ENCODE measurements at regions not wholly inside any gene's neighbourhood (a gene's known extent, or its start where the extent isn't known, plus 50 kb on each side); places are given as distances from the start of the nearest gene placed in this dataset.

GRCh38 chrX:10904220-10904619 is 206.9 kb upstream of the HCCS start:
- TF ChIP-seq TAF1 (IDR thresholded peaks at IDR 0.05; ENCODE audit: borderline replicate concordance, low read depth, low read length) (no peak), POLR2AphosphoS5 (IDR thresholded peaks at IDR 0.05; ENCODE audit: low read depth, low read length) (no peak), POLR2A (IDR thresholded peaks at IDR 0.05; ENCODE audit: low read depth, low read length) (no peak)
- DNase-seq (ENCODE audit: insufficient read length), result no peak
- FAIRE-seq, result no peak

- DNase-seq (ENCODE audit: insufficient read length) (no peak), FAIRE-seq (no peak)
- TF ChIP-seq POLR2A (IDR thresholded peaks at IDR 0.05; ENCODE audit: low read depth, low read length), result no peak
- no peak for TF ChIP-seq POLR2AphosphoS5 (IDR thresholded peaks at IDR 0.05; ENCODE audit: low read depth, low read length)
- TF ChIP-seq TAF1 (IDR thresholded peaks at IDR 0.05; ENCODE audit: borderline replicate concordance, low read depth, low read length), result no peak
Observed at GRCh38 chrX:10906866-10907265, 204.3 kb upstream of the HCCS start.

- FAIRE-seq (no peak), DNase-seq (ENCODE audit: insufficient read length) (no peak)
- TF ChIP-seq POLR2A (IDR thresholded peaks at IDR 0.05; ENCODE audit: low read depth, low read length) (no peak), POLR2AphosphoS5 (IDR thresholded peaks at IDR 0.05; ENCODE audit: low read depth, low read length) (no peak), TAF1 (IDR thresholded peaks at IDR 0.05; ENCODE audit: borderline replicate concordance, low read depth, low read length) (no peak)
Observed at GRCh38 chrX:10922159-10922558, 189.0 kb upstream of the HCCS start.

GRCh38 chrX:10922835-10923234 is 188.3 kb upstream of the HCCS start:
- no peak for FAIRE-seq
- DNase-seq (ENCODE audit: insufficient read length), result no peak
- TF ChIP-seq POLR2AphosphoS5 (IDR thresholded peaks at IDR 0.05; ENCODE audit: low read depth, low read length) (no peak), POLR2A (IDR thresholded peaks at IDR 0.05; ENCODE audit: low read depth, low read length) (no peak), TAF1 (IDR thresholded peaks at IDR 0.05; ENCODE audit: borderline replicate concordance, low read depth, low read length) (no peak)

- no peak for FAIRE-seq
Observed at GRCh38 chrX:10923466-10923865, 187.7 kb upstream of the HCCS start.

GRCh38 chrX:10926404-10926803 is 184.7 kb upstream of the HCCS start:
- FAIRE-seq, result no peak
- DNase-seq (ENCODE audit: insufficient read length), result no peak
- no peak for TF ChIP-seq TAF1 (IDR thresholded peaks at IDR 0.05; ENCODE audit: borderline replicate concordance, low read depth, low read length)
- TF ChIP-seq POLR2A (IDR thresholded peaks at IDR 0.05; ENCODE audit: low read depth, low read length), result no peak
- TF ChIP-seq POLR2AphosphoS5 (IDR thresholded peaks at IDR 0.05; ENCODE audit: low read depth, low read length), result no peak

More at GRCh38 chrX:10923466-10923865, 187.7 kb upstream of the HCCS start:
- no peak for DNase-seq (ENCODE audit: insufficient read length)
- TF ChIP-seq TAF1 (IDR thresholded peaks at IDR 0.05; ENCODE audit: borderline replicate concordance, low read depth, low read length) (no peak), POLR2AphosphoS5 (IDR thresholded peaks at IDR 0.05; ENCODE audit: low read depth, low read length) (no peak), POLR2A (IDR thresholded peaks at IDR 0.05; ENCODE audit: low read depth, low read length) (no peak)

- no peak for TF ChIP-seq POLR2AphosphoS5 (IDR thresholded peaks at IDR 0.05; ENCODE audit: low read depth, low read length)
- TF ChIP-seq TAF1 (IDR thresholded peaks at IDR 0.05; ENCODE audit: borderline replicate concordance, low read depth, low read length), result no peak
- TF ChIP-seq POLR2A (IDR thresholded peaks at IDR 0.05; ENCODE audit: low read depth, low read length), result no peak
- no peak for FAIRE-seq
- no peak for DNase-seq (ENCODE audit: insufficient read length)
Observed at GRCh38 chrX:10926891-10927290, 184.2 kb upstream of the HCCS start.

GRCh38 chrX:10929747-10930146 is 181.4 kb upstream of the HCCS start:
- TF ChIP-seq POLR2AphosphoS5 (IDR thresholded peaks at IDR 0.05; ENCODE audit: low read depth, low read length), result no peak
- TF ChIP-seq TAF1 (IDR thresholded peaks at IDR 0.05; ENCODE audit: borderline replicate concordance, low read depth, low read length), result no peak
- no peak for TF ChIP-seq POLR2A (IDR thresholded peaks at IDR 0.05; ENCODE audit: low read depth, low read length)
- FAIRE-seq (no peak), DNase-seq (ENCODE audit: insufficient read length) (no peak)

GRCh38 chrX:10930151-10930550 is 181.0 kb upstream of the HCCS start:
- FAIRE-seq (no peak), DNase-seq (ENCODE audit: insufficient read length) (no peak)
- no peak for TF ChIP-seq POLR2AphosphoS5 (IDR thresholded peaks at IDR 0.05; ENCODE audit: low read depth, low read length)
- TF ChIP-seq TAF1 (IDR thresholded peaks at IDR 0.05; ENCODE audit: borderline replicate concordance, low read depth, low read length), result no peak
- TF ChIP-seq POLR2A (IDR thresholded peaks at IDR 0.05; ENCODE audit: low read depth, low read length), result no peak

- FAIRE-seq (no peak), DNase-seq (ENCODE audit: insufficient read length) (no peak)
- TF ChIP-seq POLR2A (IDR thresholded peaks at IDR 0.05; ENCODE audit: low read depth, low read length), result no peak
- TF ChIP-seq TAF1 (IDR thresholded peaks at IDR 0.05; ENCODE audit: borderline replicate concordance, low read depth, low read length), result no peak
- TF ChIP-seq POLR2AphosphoS5 (IDR thresholded peaks at IDR 0.05; ENCODE audit: low read depth, low read length), result no peak
Observed at GRCh38 chrX:10931976-10932375, 179.2 kb upstream of the HCCS start.

- TF ChIP-seq POLR2A (IDR thresholded peaks at IDR 0.05; ENCODE audit: low read depth, low read length) (no peak), TAF1 (IDR thresholded peaks at IDR 0.05; ENCODE audit: borderline replicate concordance, low read depth, low read length) (no peak), POLR2AphosphoS5 (IDR thresholded peaks at IDR 0.05; ENCODE audit: low read depth, low read length) (no peak)
- no peak for DNase-seq (ENCODE audit: insufficient read length)
- FAIRE-seq, result no peak
Observed at GRCh38 chrX:10932842-10933440, 178.2 kb upstream of the HCCS start.

- DNase-seq (ENCODE audit: insufficient read length), result no peak
- TF ChIP-seq POLR2AphosphoS5 (IDR thresholded peaks at IDR 0.05; ENCODE audit: low read depth, low read length) (no peak), TAF1 (IDR thresholded peaks at IDR 0.05; ENCODE audit: borderline replicate concordance, low read depth, low read length) (no peak), POLR2A (IDR thresholded peaks at IDR 0.05; ENCODE audit: low read depth, low read length) (no peak)
- FAIRE-seq, result no peak
Observed at GRCh38 chrX:10935501-10935900, 175.6 kb upstream of the HCCS start.
